GM19193 (cell line): ENCODE measurements at regions not wholly inside any gene's neighbourhood (a gene's known extent, or its start where the extent isn't known, plus 50 kb on each side); places are given as distances from the start of the nearest gene placed in this dataset.

Source experiments
- POLR2A ChIP-seq: IDR thresholded peaks from 4 replicates; pipeline ENCODE4 v1.6.1; 2011; ENCODE audit not compliant: insufficient read depth, insufficient read length; ENCODE audit errors: extremely low read depth

- no peak for TF ChIP-seq POLR2A
These were observed 110.4 kb upstream of the TMCC3 start for GRCh38 chr12:94760786-94761185.

GRCh38 chr12:94756789-94757188 lies 106.4 kb upstream of the TMCC3 start:
- TF ChIP-seq POLR2A = no peak

GRCh38 chr12:94755598-94755997 lies 105.2 kb upstream of the TMCC3 start:
- no peak for TF ChIP-seq POLR2A

GRCh38 chr12:94754653-94755052 lies 104.3 kb upstream of the TMCC3 start:
- no peak for TF ChIP-seq POLR2A

GRCh38 chr12:94753036-94753679 lies 102.8 kb upstream of the TMCC3 start:
- TF ChIP-seq POLR2A = no peak

- no peak for TF ChIP-seq POLR2A
These were observed 100.5 kb upstream of the TMCC3 start for GRCh38 chr12:94750864-94751263.

GRCh38 chr12:94749890-94750289 lies 99.5 kb upstream of the TMCC3 start:
- TF ChIP-seq POLR2A = no peak

- no peak for TF ChIP-seq POLR2A
These were observed 99.1 kb upstream of the TMCC3 start for GRCh38 chr12:94749455-94749854.

GRCh38 chr12:94748726-94749421 lies 98.5 kb upstream of the TMCC3 start:
- no peak for TF ChIP-seq POLR2A

- TF ChIP-seq POLR2A = no peak
These were observed 95.2 kb upstream of the TMCC3 start for GRCh38 chr12:94745562-94745961.

- TF ChIP-seq POLR2A = no peak
These were observed 92.8 kb upstream of the TMCC3 start for GRCh38 chr12:94743174-94743573.

GRCh38 chr12:94740601-94741362 lies 90.4 kb upstream of the TMCC3 start:
- no peak for TF ChIP-seq POLR2A

- no peak for TF ChIP-seq POLR2A
These were observed 86.5 kb upstream of the TMCC3 start for GRCh38 chr12:94736820-94737219.

- no peak for TF ChIP-seq POLR2A
These were observed 85.6 kb upstream of the TMCC3 start for GRCh38 chr12:94736004-94736403.

GRCh38 chr12:94733727-94734126 lies 83.4 kb upstream of the TMCC3 start:
- no peak for TF ChIP-seq POLR2A
